ENCODE measurements at regions not wholly inside any gene's neighbourhood (a gene's known extent, or its start where the extent isn't known, plus 50 kb on each side); places are given as distances from the start of the nearest gene placed in this dataset.

GRCh38 chr17:72422204-72422504 is 301.3 kb downstream of the SOX9 start:
- H3K27ac ChIP-seq = no peak overlapping the region
- TF ChIP-seq, protein P1, sequence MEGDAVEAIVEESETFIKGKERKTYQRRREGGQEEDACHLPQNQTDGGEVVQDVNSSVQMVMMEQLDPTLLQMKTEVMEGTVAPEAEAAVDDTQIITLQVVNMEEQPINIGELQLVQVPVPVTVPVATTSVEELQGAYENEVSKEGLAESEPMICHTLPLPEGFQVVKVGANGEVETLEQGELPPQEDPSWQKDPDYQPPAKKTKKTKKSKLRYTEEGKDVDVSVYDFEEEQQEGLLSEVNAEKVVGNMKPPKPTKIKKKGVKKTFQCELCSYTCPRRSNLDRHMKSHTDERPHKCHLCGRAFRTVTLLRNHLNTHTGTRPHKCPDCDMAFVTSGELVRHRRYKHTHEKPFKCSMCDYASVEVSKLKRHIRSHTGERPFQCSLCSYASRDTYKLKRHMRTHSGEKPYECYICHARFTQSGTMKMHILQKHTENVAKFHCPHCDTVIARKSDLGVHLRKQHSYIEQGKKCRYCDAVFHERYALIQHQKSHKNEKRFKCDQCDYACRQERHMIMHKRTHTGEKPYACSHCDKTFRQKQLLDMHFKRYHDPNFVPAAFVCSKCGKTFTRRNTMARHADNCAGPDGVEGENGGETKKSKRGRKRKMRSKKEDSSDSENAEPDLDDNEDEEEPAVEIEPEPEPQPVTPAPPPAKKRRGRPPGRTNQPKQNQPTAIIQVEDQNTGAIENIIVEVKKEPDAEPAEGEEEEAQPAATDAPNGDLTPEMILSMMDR (conservative IDR thresholded peaks at IDR 0.05) = no peak

GRCh38 chr17:72422505-72423285 is 301.9 kb downstream of the SOX9 start:
- H3K27ac ChIP-seq = no peak overlapping the region
- TF ChIP-seq, protein P1 (conservative IDR thresholded peaks at IDR 0.05) = no peak

GRCh38 chr17:72423286-72423589 is 302.4 kb downstream of the SOX9 start:
- no peak overlapping the region for H3K27ac ChIP-seq

DNA sequence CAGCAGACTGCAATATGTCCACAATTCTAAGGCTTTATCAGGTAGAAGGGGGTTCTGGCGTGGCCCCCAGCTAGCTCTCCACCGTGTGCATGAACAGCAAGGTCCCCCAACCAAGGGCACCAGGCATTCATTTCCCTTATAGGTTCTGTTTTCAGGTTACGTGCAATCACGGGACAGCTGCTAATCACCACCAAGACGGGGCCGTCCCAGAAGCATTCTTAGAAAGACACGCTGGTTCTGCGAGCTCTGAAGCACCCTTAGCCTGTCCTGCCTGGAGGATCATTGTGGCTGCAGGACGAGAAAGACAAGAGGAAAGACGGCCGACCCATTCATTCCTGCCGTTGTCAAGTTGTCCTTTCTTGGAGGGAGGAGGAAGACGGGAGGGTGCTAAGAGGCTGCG is 302.9 kb downstream of the SOX9 start:
- TF ChIP-seq, protein P1 (conservative IDR thresholded peaks at IDR 0.05) = no peak
- H3K27ac ChIP-seq = no peak overlapping the region

More at GRCh38 chr17:72423286-72423589, 302.4 kb downstream of the SOX9 start:
- TF ChIP-seq, protein P1 (conservative IDR thresholded peaks at IDR 0.05) = no peak

DNA sequence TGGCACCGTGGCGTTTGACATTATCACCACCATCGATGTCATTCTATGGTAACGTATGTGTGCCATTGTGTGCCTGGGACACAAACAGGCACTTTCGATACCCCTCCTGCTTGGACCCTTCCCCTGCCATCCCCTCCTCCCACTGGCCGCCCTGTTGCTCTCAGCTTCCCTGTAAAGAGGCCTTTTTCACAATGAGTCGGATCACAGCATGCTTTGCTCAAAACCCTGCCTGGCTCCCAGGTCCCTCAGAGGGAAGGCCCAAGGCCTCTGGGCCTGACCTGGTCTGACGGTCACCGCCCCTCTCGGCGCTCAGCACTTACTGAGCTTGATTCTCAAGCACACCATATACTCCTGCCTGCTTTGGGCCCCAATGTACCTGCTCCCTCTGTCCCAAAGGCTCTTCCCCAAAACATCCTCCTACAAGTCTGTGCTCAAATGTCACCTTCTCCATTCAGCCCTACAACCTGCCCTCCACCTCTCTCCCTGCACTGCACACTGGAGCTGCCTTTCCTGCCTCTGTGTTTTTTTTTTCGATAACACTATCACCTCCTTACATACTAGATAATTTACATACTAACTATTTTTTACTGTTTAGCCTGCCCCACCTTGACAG is 303.8 kb downstream of the SOX9 start:
- no peak overlapping the region for H3K27ac ChIP-seq
- TF ChIP-seq, protein P1 (conservative IDR thresholded peaks at IDR 0.05) = no peak

DNA sequence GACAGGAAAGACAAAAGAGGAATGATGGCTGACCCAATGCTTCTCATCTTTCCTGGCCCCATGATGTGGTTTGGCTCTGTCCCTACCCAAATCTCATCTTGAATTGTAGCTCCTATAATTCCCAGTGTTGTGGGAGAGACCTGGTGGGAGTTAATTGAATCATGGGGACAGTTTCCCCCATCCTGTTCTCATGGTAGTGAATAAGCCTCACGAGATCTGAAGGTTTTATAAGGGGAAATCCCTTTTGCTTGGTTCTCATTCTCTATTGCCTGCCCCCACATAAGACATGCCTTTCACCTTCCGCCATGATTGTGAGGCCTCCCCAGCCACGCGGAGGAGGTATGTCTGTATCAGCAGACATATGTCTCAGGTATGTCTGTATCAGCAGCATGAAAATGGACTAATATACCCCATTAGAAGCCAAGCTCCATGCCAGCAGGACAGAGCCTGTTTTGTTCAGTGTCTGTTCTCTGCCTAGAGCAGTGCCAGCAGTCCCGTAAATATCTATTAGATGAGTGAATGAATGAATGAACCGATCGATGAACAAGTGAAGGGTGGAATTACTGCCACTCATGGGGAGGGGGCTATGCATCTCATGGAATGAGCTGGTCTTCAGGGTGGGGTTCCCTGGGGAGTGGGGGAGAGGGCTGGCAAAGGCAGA is 304.4 kb downstream of the SOX9 start:
- TF ChIP-seq, protein P1 (conservative IDR thresholded peaks at IDR 0.05) = no peak
- no peak overlapping the region for H3K27ac ChIP-seq

DNA sequence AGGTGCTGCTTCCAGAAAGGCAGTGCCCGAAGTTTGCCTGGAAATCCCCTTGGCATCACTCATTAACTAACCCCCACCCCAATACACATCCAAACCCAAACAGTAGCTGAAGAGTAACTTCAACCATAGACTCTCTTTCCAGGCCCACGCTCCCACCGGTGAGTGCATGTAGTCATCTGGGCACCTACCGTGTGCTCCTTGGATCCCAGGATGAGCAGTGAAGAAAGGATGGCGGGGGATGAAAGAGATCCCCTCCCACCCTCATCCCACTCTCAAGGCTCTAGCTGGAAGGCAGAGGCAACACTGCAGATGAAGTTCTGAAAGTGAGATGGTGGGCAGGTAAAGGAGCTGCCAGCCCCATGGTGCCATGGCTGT is 305.0 kb downstream of the SOX9 start:
- TF ChIP-seq, protein P1 (conservative IDR thresholded peaks at IDR 0.05) = no peak
- H3K27ac ChIP-seq = no peak overlapping the region
